ENCODE measurements at regions not wholly inside any gene's neighbourhood (a gene's known extent, or its start where the extent isn't known, plus 50 kb on each side); places are given as distances from the start of the nearest gene placed in this dataset.

GRCh38 chr15:96692826-96693225 is 362.3 kb downstream of the NR2F2 start:
- intact Hi-C loops (cut with micrococcal nuclease), result no loop called here
- TF ChIP-seq, protein P1, sequence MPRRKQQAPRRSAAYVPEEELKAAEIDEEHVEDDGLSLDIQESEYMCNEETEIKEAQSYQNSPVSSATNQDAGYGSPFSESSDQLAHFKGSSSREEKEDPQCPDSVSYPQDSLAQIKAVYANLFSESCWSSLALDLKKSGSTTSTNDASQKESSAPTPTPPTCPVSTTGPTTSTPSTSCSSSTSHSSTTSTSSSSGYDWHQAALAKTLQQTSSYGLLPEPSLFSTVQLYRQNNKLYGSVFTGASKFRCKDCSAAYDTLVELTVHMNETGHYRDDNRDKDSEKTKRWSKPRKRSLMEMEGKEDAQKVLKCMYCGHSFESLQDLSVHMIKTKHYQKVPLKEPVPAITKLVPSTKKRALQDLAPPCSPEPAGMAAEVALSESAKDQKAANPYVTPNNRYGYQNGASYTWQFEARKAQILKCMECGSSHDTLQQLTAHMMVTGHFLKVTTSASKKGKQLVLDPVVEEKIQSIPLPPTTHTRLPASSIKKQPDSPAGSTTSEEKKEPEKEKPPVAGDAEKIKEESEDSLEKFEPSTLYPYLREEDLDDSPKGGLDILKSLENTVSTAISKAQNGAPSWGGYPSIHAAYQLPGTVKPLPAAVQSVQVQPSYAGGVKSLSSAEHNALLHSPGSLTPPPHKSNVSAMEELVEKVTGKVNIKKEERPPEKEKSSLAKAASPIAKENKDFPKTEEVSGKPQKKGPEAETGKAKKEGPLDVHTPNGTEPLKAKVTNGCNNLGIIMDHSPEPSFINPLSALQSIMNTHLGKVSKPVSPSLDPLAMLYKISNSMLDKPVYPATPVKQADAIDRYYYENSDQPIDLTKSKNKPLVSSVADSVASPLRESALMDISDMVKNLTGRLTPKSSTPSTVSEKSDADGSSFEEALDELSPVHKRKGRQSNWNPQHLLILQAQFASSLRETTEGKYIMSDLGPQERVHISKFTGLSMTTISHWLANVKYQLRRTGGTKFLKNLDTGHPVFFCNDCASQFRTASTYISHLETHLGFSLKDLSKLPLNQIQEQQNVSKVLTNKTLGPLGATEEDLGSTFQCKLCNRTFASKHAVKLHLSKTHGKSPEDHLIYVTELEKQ (CRISPR knock-in tag; IDR thresholded peaks at IDR 0.05), result no peak
- TF ChIP-seq STAG1 (CRISPR knock-in tag; IDR thresholded peaks at IDR 0.05; ENCODE audit: borderline replicate concordance) (no peak), WHSC1 (IDR thresholded peaks at IDR 0.05; ENCODE audit: low read length) (no peak), MTA2 (IDR thresholded peaks at IDR 0.05; ENCODE audit: low read depth) (no peak), FOSL1 (tag; conservative IDR thresholded peaks at IDR 0.05) (no peak), ZNF239 (CRISPR knock-in tag; IDR thresholded peaks at IDR 0.05) (no peak), MEF2A (IDR thresholded peaks at IDR 0.05; ENCODE audit: control insufficient read depth, low read depth, low read length) (no peak), TEAD2 (tag; IDR thresholded peaks at IDR 0.05) (no peak), HMG20B (CRISPR knock-in tag; IDR thresholded peaks at IDR 0.05) (no peak), POU5F1 (IDR thresholded peaks at IDR 0.05; ENCODE audit: borderline replicate concordance, low read depth, low read length, partially characterized antibody) (no peak), ZFP1 (CRISPR knock-in tag; IDR thresholded peaks at IDR 0.05) (no peak)
- TF ChIP-seq, protein P2, sequence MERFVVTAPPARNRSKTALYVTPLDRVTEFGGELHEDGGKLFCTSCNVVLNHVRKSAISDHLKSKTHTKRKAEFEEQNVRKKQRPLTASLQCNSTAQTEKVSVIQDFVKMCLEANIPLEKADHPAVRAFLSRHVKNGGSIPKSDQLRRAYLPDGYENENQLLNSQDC (CRISPR knock-in tag; IDR thresholded peaks at IDR 0.05), result no peak
- TF ChIP-seq, protein P3, sequence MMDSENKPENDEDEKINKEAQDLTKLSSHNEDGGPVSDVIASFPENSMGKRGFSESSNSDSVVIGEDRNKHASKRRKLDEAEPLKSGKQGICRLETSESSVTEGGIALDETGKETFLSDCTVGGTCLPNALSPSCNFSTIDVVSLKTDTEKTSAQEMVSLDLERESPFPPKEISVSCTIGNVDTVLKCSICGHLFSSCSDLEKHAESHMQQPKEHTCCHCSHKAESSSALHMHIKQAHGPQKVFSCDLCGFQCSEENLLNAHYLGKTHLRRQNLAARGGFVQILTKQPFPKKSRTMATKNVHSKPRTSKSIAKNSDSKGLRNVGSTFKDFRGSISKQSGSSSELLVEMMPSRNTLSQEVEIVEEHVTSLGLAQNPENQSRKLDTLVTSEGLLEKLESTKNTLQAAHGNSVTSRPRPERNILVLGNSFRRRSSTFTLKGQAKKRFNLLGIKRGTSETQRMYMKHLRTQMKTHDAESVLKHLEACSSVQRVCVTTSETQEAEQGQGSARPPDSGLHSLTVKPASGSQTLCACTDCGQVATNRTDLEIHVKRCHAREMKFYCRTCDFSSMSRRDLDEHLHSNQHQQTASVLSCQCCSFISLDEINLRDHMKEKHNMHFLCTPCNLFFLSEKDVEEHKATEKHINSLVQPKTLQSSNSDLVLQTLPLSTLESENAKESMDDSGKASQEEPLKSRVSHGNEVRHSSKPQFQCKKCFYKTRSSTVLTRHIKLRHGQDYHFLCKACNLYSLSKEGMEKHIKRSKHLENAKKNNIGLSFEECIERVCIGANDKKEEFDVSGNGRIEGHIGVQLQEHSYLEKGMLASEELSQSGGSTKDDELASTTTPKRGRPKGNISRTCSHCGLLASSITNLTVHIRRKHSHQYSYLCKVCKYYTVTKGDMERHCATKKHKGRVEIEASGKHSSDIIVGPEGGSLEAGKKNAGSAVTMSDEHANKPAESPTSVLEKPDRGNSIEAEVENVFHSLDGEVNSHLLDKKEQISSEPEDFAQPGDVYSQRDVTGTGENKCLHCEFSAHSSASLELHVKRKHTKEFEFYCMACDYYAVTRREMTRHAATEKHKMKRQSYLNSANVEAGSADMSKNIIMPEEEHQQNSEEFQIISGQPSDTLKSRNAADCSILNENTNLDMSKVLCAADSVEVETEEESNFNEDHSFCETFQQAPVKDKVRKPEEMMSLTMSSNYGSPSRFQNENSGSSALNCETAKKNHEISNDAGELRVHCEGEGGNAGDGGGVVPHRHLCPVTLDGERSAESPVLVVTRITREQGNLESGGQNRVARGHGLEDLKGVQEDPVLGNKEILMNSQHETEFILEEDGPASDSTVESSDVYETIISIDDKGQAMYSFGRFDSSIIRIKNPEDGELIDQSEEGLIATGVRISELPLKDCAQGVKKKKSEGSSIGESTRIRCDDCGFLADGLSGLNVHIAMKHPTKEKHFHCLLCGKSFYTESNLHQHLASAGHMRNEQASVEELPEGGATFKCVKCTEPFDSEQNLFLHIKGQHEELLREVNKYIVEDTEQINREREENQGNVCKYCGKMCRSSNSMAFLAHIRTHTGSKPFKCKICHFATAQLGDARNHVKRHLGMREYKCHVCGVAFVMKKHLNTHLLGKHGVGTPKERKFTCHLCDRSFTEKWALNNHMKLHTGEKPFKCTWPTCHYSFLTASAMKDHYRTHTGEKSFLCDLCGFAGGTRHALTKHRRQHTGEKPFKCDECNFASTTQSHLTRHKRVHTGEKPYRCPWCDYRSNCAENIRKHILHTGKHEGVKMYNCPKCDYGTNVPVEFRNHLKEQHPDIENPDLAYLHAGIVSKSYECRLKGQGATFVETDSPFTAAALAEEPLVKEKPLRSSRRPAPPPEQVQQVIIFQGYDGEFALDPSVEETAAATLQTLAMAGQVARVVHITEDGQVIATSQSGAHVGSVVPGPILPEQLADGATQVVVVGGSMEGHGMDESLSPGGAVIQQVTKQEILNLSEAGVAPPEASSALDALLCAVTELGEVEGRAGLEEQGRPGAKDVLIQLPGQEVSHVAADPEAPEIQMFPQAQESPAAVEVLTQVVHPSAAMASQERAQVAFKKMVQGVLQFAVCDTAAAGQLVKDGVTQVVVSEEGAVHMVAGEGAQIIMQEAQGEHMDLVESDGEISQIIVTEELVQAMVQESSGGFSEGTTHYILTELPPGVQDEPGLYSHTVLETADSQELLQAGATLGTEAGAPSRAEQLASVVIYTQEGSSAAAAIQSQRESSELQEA (IDR thresholded peaks at IDR 0.05; ENCODE audit: low read depth), result no peak

More at GRCh38 chr15:96692826-96693225, 362.3 kb downstream of the NR2F2 start:
- Histone ChIP-seq H3K9ac (ENCODE audit: insufficient read depth in 1 of 2, low read depth in 2 of 2, low read length in 2 of 2) (no peak overlapping the region), H3K79me2 (ENCODE audit: control insufficient read depth, insufficient read depth, low read length) (no peaks in the 10 kb centered on the region), H3K9me1 (ENCODE audit: control insufficient read depth, insufficient read depth, low read length) (no peaks in the 10 kb centered on the region), H3K4me1 (replicated peaks in 1 of 2; ENCODE audit: control insufficient read depth in 2 of 2, insufficient read depth in 2 of 2, low read length in 2 of 2) (no peaks in the 10 kb centered on the region), H3K4me3 (no peak overlapping the region), H3K27ac (ENCODE audit: extremely low read depth, low read depth, low read length) (no peak overlapping the region), H3K27me3 (ENCODE audit: control insufficient read depth in 2 of 2, insufficient read depth in 2 of 2, low read length in 2 of 2) (peaks cover 0 to 2% of the 10 kb centered on the region in 2 experiments; a peak in 1 of 5 replicates), H3K36me3 (ENCODE audit: control insufficient read depth, insufficient read depth, low read length) (no peaks in the 10 kb centered on the region), H2AFZ (ENCODE audit: low read depth, low read length) (no peak overlapping the region), H3K9me3 (replicated peaks; ENCODE audit: control insufficient read depth, insufficient read depth, low read depth, low read length) (no peaks in the 10 kb centered on the region), H4K20me1 (replicated peaks; ENCODE audit: control insufficient read depth, insufficient read depth, low read length) (no peaks in the 10 kb centered on the region), H3K4me2 (ENCODE audit: insufficient read depth, low read length) (no peak overlapping the region)
- in situ Hi-C loops (cut with MboI), result no loop called here
- no peak for FAIRE-seq
- BruUV-seq (replicated peaks), result no TSS peak
- CTCF ChIA-PET (ENCODE audit: low intra/inter-chr PET ratio), result no interaction called here
- no peak for ATAC-seq
- 3% methylated on average over 7 of the region's 7 CpGs for WGBS (ENCODE audit: insufficient coverage, low coverage, missing lambda C conversion rate)
- POLR2A ChIA-PET, result no interaction called here
- DNase-seq (ENCODE audit: extremely low read depth in 1 of 4, low spot score in 3 of 4), result no peak

All from K562 (cell line).